ENCODE measurements at regions not wholly inside any gene's neighbourhood (a gene's known extent, or its start where the extent isn't known, plus 50 kb on each side); places are given as distances from the start of the nearest gene placed in this dataset.

DNA sequence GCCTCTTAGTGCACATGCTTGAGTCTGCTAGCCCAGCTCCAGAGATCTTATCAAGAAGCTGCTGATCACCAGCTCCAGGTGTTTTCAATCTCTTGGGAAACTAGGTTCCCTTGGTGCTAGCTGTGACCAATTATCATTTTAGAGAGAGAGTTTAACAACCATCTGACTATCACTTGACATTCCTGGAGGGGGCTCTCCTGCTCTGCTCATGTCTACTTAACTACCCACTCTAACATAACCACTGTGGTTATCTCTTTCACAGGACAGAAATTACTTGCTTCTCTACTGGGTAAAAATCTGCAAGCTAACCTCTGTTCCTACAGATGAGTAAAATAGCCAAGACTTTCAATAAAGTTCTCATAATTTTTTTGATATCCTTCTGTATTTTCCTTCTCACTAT is 823.4 kb upstream of the GJE1 start:
- TF ChIP-seq, protein P1, sequence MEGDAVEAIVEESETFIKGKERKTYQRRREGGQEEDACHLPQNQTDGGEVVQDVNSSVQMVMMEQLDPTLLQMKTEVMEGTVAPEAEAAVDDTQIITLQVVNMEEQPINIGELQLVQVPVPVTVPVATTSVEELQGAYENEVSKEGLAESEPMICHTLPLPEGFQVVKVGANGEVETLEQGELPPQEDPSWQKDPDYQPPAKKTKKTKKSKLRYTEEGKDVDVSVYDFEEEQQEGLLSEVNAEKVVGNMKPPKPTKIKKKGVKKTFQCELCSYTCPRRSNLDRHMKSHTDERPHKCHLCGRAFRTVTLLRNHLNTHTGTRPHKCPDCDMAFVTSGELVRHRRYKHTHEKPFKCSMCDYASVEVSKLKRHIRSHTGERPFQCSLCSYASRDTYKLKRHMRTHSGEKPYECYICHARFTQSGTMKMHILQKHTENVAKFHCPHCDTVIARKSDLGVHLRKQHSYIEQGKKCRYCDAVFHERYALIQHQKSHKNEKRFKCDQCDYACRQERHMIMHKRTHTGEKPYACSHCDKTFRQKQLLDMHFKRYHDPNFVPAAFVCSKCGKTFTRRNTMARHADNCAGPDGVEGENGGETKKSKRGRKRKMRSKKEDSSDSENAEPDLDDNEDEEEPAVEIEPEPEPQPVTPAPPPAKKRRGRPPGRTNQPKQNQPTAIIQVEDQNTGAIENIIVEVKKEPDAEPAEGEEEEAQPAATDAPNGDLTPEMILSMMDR (IDR thresholded peaks at IDR 0.05) = no peak
- TF ChIP-seq POLR2A (IDR thresholded peaks at IDR 0.05) = no peak
